ENCODE measurements at regions not wholly inside any gene's neighbourhood (a gene's known extent, or its start where the extent isn't known, plus 50 kb on each side); places are given as distances from the start of the nearest gene placed in this dataset.

GRCh38 chr12:97408363-97408762 is 54.2 kb upstream of the RMST start:
- H3K4me2 ChIP-seq (replicated peaks; ENCODE audit: low read depth, low read length, poor library complexity, severe bottlenecking): no peak overlapping the region
- H3K27me3 Mint-ChIP-seq: peaks cover 9% of the 10 kb centered on the region
- intact Hi-C loops (cut with micrococcal nuclease): no loop called here
- H3K9me3 ChIP-seq (ENCODE audit: control extremely low read depth in 1 of 3, control insufficient read depth in 2 of 3, insufficient read depth in 1 of 3, low read length in 2 of 3): no peaks in the 10 kb centered on the region
- H3K4me3 ChIP-seq (ENCODE audit: control extremely low read depth in 1 of 5, extremely low read depth in 1 of 5, insufficient read depth in 1 of 5, low read depth in 2 of 5, low read length in 4 of 5): no peak overlapping the region
- ChIA-PET POLR2A (no interaction called here), CTCF (no interaction called here)
- ATAC-seq (ENCODE audit: low read depth) (no peak), DNase-seq (no peak)
- H3K79me2 ChIP-seq (ENCODE audit: control insufficient read depth, insufficient read depth, low read length): no peaks in the 10 kb centered on the region
- no peak overlapping the region for H3K27ac Mint-ChIP-seq
- H3K4me3 Mint-ChIP-seq: no peak overlapping the region
- no peaks in the 10 kb centered on the region for H3K9me3 Mint-ChIP-seq (ENCODE audit: insufficient read depth)
- H3K27ac ChIP-seq (ENCODE audit: low read length in 2 of 2): no peak overlapping the region
- no peaks in the 10 kb centered on the region for H4K20me1 ChIP-seq (ENCODE audit: control insufficient read depth, insufficient read depth, low read length, poor library complexity, severe bottlenecking)
- H3K36me3 ChIP-seq (replicated peaks in 1 of 2; ENCODE audit: control extremely low read depth in 1 of 2, control insufficient read depth in 1 of 2, extremely low read depth in 1 of 2, insufficient read depth in 2 of 2, low read length in 1 of 2): no peaks in the 10 kb centered on the region
- peaks cover 2% of the 10 kb centered on the region for H3K4me1 Mint-ChIP-seq
- H3K9ac ChIP-seq (ENCODE audit: low read length): no peak overlapping the region
- H3K27me3 ChIP-seq (replicated peaks in 1 of 4; ENCODE audit: control extremely low read depth in 1 of 4, control insufficient read depth in 3 of 4, insufficient read depth in 4 of 4, low read length in 3 of 4): no peaks in the 10 kb centered on the region
- H3K4me1 ChIP-seq (ENCODE audit: control insufficient read depth in 2 of 2, insufficient read depth in 2 of 2, low read length in 2 of 2): no peaks in the 10 kb centered on the region
- TF ChIP-seq EZH2 (IDR thresholded peaks at IDR 0.05; ENCODE audit: borderline replicate concordance, insufficient read depth, low read depth, low read length, poor library complexity, severe bottlenecking) (no peak), CTCF (IDR thresholded peaks at IDR 0.05) (no peak)
- WGBS (ENCODE audit: insufficient coverage): 94% methylated on average over 3 of the region's 3 CpGs
- H2AFZ ChIP-seq (ENCODE audit: insufficient read depth, low read depth, low read length, poor library complexity, severe bottlenecking): no peak overlapping the region

GRCh38 chr12:97411341-97411740 is 51.3 kb upstream of the RMST start:
- CTCF ChIA-PET: no interaction called here
- ATAC-seq (ENCODE audit: low read depth) (no peak), DNase-seq (no peak)
- H3K27me3 Mint-ChIP-seq: peaks cover 18% of the 10 kb centered on the region
- H3K4me3 ChIP-seq (ENCODE audit: control extremely low read depth in 1 of 5, extremely low read depth in 1 of 5, insufficient read depth in 1 of 5, low read depth in 2 of 5, low read length in 4 of 5): no peak overlapping the region
- POLR2A ChIA-PET: no interaction called here
- H3K4me1 Mint-ChIP-seq: no peaks in the 10 kb centered on the region
- no peaks in the 10 kb centered on the region for H4K20me1 ChIP-seq (ENCODE audit: control insufficient read depth, insufficient read depth, low read length, poor library complexity, severe bottlenecking)
- H3K9me3 ChIP-seq (ENCODE audit: control extremely low read depth in 1 of 3, control insufficient read depth in 2 of 3, insufficient read depth in 1 of 3, low read length in 2 of 3): no peaks in the 10 kb centered on the region
- no peak overlapping the region for H2AFZ ChIP-seq (ENCODE audit: insufficient read depth, low read depth, low read length, poor library complexity, severe bottlenecking)
- H3K4me2 ChIP-seq (replicated peaks; ENCODE audit: low read depth, low read length, poor library complexity, severe bottlenecking): no peak overlapping the region
- 90% methylated on average over 2 of the region's 3 CpGs for WGBS (ENCODE audit: insufficient coverage)
- intact Hi-C loops (cut with micrococcal nuclease): no loop called here
- H3K27ac Mint-ChIP-seq: no peak overlapping the region
- no peak overlapping the region for H3K4me3 Mint-ChIP-seq
- no peaks in the 10 kb centered on the region for H3K27me3 ChIP-seq (replicated peaks in 1 of 4; ENCODE audit: control extremely low read depth in 1 of 4, control insufficient read depth in 3 of 4, insufficient read depth in 4 of 4, low read length in 3 of 4)
- no peaks in the 10 kb centered on the region for H3K36me3 ChIP-seq (replicated peaks in 1 of 2; ENCODE audit: control extremely low read depth in 1 of 2, control insufficient read depth in 1 of 2, extremely low read depth in 1 of 2, insufficient read depth in 2 of 2, low read length in 1 of 2)
- no peaks in the 10 kb centered on the region for H3K9me3 Mint-ChIP-seq (ENCODE audit: insufficient read depth)
- TF ChIP-seq CTCF (IDR thresholded peaks at IDR 0.05) (no peak), EZH2 (IDR thresholded peaks at IDR 0.05; ENCODE audit: borderline replicate concordance, insufficient read depth, low read depth, low read length, poor library complexity, severe bottlenecking) (no peak)
- no peaks in the 10 kb centered on the region for H3K4me1 ChIP-seq (ENCODE audit: control insufficient read depth in 2 of 2, insufficient read depth in 2 of 2, low read length in 2 of 2)
- H3K27ac ChIP-seq (ENCODE audit: low read length in 2 of 2): no peak overlapping the region
- H3K79me2 ChIP-seq (ENCODE audit: control insufficient read depth, insufficient read depth, low read length): no peaks in the 10 kb centered on the region
- H3K9ac ChIP-seq (ENCODE audit: low read length): no peak overlapping the region

Measured in B cell (primary cell).